Activated naive CD8-positive, alpha-beta T cell treated with anti-CD3 and anti-CD28 coated beads, Interleukin-2, amount 50 U/mL, for 24 hours (primary cell): ENCODE measurements at regions not wholly inside any gene's neighbourhood (a gene's known extent, or its start where the extent isn't known, plus 50 kb on each side); places are given as distances from the start of the nearest gene placed in this dataset.
A peak's percentile ranks its signal among the peaks of the same experiment; 100 is the strongest.

Experiments
- ATAC-seq: fragments of 150-1000 bp; cut with Tn5 transposase; one replicate; pipeline ENCODE4 v1.10.0; 2021
- DNase-seq: peaks from one replicate; pipeline ENCODE4 v3.0.0; 2021
- H3K27ac Mint-ChIP-seq: one replicate; pipeline ENCODE4 v1.8.0; 2021; ENCODE audit warnings: mild to moderate bottlenecking, mixed read lengths
- H3K27me3 Mint-ChIP-seq: one replicate; pipeline ENCODE4 v1.8.0; 2021; ENCODE audit warnings: mixed read lengths
- H3K36me3 Mint-ChIP-seq: one replicate; pipeline ENCODE4 v1.8.0; 2021; ENCODE audit warnings: low read depth, mixed read lengths
- H3K4me1 Mint-ChIP-seq: one replicate; pipeline ENCODE4 v1.8.0; 2021; ENCODE audit warnings: mixed read lengths
- H3K4me3 Mint-ChIP-seq: one replicate; pipeline ENCODE4 v1.8.0; 2021; ENCODE audit warnings: mild to moderate bottlenecking, moderate library complexity, mixed read lengths
- H3K9me3 Mint-ChIP-seq: one replicate; pipeline ENCODE4 v1.8.0; 2021; ENCODE audit warnings: mixed read lengths

GRCh38 chr2:193506035-193506434 lies 1311.3 kb upstream of the TMEFF2 start:
- Mint-ChIP-seq H3K27ac (no peak overlapping the region), H3K9me3 (no peaks in the 10 kb centered on the region), H3K4me1 (no peaks in the 10 kb centered on the region), H3K4me3 (no peak overlapping the region), H3K36me3 (no peaks in the 10 kb centered on the region), H3K27me3 (no peaks in the 10 kb centered on the region)
- ATAC-seq (no peak), DNase-seq (no peak)

GRCh38 chr2:193505620-193506019 lies 1310.9 kb upstream of the TMEFF2 start:
- Mint-ChIP-seq H3K27me3 (no peaks in the 10 kb centered on the region), H3K27ac (no peak overlapping the region), H3K4me1 (no peaks in the 10 kb centered on the region), H3K4me3 (no peak overlapping the region), H3K36me3 (no peaks in the 10 kb centered on the region), H3K9me3 (peaks cover 1% of the 10 kb centered on the region)
- ATAC-seq = no peak
- DNase-seq = no peak

- H3K9me3 Mint-ChIP-seq = peaks cover 4% of the 10 kb centered on the region
- ATAC-seq = no peak
- H3K4me3 Mint-ChIP-seq = no peak overlapping the region
- no peak for DNase-seq
- H3K27me3 Mint-ChIP-seq = no peaks in the 10 kb centered on the region
- H3K4me1 Mint-ChIP-seq = no peaks in the 10 kb centered on the region
- no peaks in the 10 kb centered on the region for H3K36me3 Mint-ChIP-seq
- H3K27ac Mint-ChIP-seq = no peak overlapping the region
These were observed 1307.8 kb upstream of the TMEFF2 start for GRCh38 chr2:193502363-193503035.

DNA sequence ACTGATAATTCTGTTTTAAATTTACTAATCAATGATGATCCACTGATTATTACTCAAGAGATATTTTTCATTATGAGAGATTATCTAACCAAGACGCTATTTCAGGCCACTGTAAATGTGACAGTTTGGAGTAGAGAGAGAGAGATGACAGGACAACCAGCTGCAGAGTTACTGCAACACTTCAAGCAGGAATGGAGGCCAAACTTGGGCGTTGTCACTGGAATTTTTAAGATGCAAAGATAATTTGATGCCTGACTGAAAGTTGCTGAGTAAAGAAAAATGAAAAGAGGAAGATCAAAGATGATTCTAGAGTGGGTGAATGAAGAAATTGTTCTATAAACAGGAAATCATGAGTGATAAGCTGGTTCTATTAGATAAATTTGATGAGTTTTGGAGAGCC lies 1302.1 kb upstream of the TMEFF2 start:
- Mint-ChIP-seq H3K4me3 (no peak overlapping the region), H3K36me3 (no peaks in the 10 kb centered on the region), H3K27ac (no peak overlapping the region), H3K4me1 (no peaks in the 10 kb centered on the region), H3K27me3 (no peaks in the 10 kb centered on the region), H3K9me3 (peaks cover 4% of the 10 kb centered on the region)
- ATAC-seq (no peak), DNase-seq (no peak)

DNA sequence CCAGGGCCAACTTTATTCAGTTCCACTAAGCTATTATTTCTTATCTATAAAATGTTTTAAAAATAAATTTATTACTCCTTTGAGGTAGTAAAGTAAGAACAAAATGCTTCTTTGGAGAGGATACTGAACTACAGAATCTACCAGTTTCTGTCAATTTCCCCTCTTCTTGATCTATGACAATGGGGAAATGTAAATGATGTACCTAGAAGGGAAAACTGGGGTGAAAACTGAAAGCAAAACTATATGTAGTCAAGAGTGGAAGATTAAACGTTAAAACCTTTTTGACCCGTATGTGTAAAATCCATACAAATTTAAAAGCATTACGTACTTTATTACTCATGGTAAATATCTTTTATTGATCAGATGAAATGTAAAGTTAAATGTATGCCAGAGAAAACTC lies 1287.8 kb upstream of the TMEFF2 start:
- ATAC-seq = no peak
- no peak for DNase-seq
- H3K9me3 Mint-ChIP-seq = peaks cover 3% of the 10 kb centered on the region
- no peak overlapping the region for H3K27ac Mint-ChIP-seq
- no peaks in the 10 kb centered on the region for H3K27me3 Mint-ChIP-seq
- H3K36me3 Mint-ChIP-seq = no peaks in the 10 kb centered on the region
- peak overlapping the region; percentile 18 for H3K4me3 Mint-ChIP-seq
- H3K4me1 Mint-ChIP-seq = peaks cover 3% of the 10 kb centered on the region

DNA sequence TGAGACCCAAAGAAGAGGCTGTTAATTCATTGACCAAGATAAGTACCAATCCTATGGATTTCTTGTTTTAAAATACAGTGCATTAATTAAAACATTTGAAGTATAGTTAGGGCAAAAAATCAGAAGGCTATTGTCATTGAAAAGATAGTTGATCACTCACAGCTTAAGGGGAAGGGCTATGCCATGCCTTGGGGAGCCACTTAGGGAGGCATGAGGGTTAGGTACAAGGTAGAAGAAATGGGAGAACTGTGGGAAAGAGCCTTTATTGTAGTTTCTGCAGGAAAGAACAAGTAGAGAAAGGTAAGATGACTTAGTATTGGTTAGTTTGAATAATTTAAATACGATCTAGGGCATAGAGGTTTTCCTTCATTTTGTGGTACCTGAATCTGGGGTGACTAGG lies 1285.5 kb upstream of the TMEFF2 start:
- Mint-ChIP-seq H3K4me1 (peaks cover 10% of the 10 kb centered on the region), H3K4me3 (no peak overlapping the region), H3K27me3 (no peaks in the 10 kb centered on the region), H3K9me3 (peaks cover 3% of the 10 kb centered on the region), H3K27ac (no peak overlapping the region), H3K36me3 (no peaks in the 10 kb centered on the region)
- no peak for ATAC-seq
- no peak for DNase-seq

DNA sequence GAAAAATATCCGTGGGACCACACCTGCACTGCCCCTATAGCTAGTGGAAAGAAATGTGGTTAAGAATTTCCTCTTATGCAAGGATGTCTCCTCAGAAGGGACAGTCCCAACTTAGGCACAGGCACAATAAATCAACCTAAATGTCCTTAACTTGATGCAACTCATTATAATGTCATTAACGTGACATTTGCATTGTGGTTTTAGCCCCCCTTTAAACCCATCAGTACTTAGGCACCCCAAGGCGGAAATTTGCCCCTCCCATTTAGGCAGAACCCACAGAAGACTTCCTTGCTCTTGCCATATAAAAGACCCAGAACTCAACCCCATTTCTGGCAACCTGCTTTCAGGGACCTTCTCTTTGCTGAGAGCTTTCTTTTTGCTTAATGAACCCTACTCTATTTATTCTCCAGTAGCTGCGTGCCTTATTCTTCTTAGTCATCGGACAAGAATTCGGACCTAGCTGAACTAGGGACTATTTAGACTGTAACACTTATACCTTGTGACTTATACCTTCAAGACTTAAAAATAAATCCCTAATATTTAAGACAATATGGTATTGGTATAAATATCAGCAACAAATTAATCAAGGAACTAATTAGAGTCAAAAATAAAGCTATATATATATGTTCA lies 1281.6 kb upstream of the TMEFF2 start:
- Mint-ChIP-seq H3K27me3 (no peaks in the 10 kb centered on the region), H3K36me3 (no peaks in the 10 kb centered on the region), H3K9me3 (peaks cover 3% of the 10 kb centered on the region), H3K4me3 (peak overlapping the region; percentile 9), H3K27ac (no peak overlapping the region), H3K4me1 (peaks cover 7% of the 10 kb centered on the region)
- ATAC-seq (peak; percentile 60), DNase-seq (no peak)

- no peak for DNase-seq
- Mint-ChIP-seq H3K9me3 (peaks cover 3% of the 10 kb centered on the region), H3K36me3 (no peaks in the 10 kb centered on the region), H3K4me3 (no peak overlapping the region), H3K27me3 (no peaks in the 10 kb centered on the region), H3K4me1 (peaks cover 7% of the 10 kb centered on the region), H3K27ac (no peak overlapping the region)
- ATAC-seq = no peak
These were observed 1280.3 kb upstream of the TMEFF2 start for GRCh38 chr2:193475038-193475437.

GRCh38 chr2:193469251-193469650 lies 1274.5 kb upstream of the TMEFF2 start:
- H3K4me1 Mint-ChIP-seq = peaks cover 8% of the 10 kb centered on the region
- no peaks in the 10 kb centered on the region for H3K27me3 Mint-ChIP-seq
- H3K4me3 Mint-ChIP-seq = no peak overlapping the region
- DNase-seq (no peak), ATAC-seq (no peak)
- H3K27ac Mint-ChIP-seq = no peak overlapping the region
- no peaks in the 10 kb centered on the region for H3K36me3 Mint-ChIP-seq
- H3K9me3 Mint-ChIP-seq = peaks cover 13% of the 10 kb centered on the region

GRCh38 chr2:193467276-193467987 lies 1272.7 kb upstream of the TMEFF2 start:
- H3K4me3 Mint-ChIP-seq = no peak overlapping the region
- H3K27me3 Mint-ChIP-seq = no peaks in the 10 kb centered on the region
- DNase-seq = no peak
- H3K36me3 Mint-ChIP-seq = no peaks in the 10 kb centered on the region
- peaks cover 8% of the 10 kb centered on the region for H3K4me1 Mint-ChIP-seq
- ATAC-seq = no peak
- peaks cover 17% of the 10 kb centered on the region for H3K9me3 Mint-ChIP-seq
- no peak overlapping the region for H3K27ac Mint-ChIP-seq

DNA sequence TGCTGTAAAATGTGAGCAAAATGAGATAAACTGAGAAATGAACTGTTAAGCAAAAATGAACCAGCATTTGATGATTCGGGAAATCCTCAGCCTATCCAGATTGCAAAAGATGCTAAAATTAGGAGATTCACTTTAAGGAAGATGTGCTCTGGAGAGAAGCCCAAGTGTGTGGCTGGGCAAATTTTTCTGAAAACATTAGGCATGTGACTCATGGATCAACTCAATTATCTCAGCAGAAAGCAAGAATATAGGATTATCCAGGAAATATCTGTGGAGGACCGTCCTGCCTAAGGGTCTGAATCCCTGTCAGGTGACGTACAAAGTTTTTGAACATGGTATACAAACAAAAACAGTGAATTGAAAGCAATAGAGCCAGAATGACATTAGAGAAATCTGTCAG lies 1268.3 kb upstream of the TMEFF2 start:
- H3K4me3 Mint-ChIP-seq = no peak overlapping the region
- H3K4me1 Mint-ChIP-seq = no peaks in the 10 kb centered on the region
- DNase-seq = no peak
- ATAC-seq = no peak
- H3K36me3 Mint-ChIP-seq = no peaks in the 10 kb centered on the region
- H3K27me3 Mint-ChIP-seq = no peaks in the 10 kb centered on the region
- H3K9me3 Mint-ChIP-seq = peaks cover 17% of the 10 kb centered on the region
- no peak overlapping the region for H3K27ac Mint-ChIP-seq

DNA sequence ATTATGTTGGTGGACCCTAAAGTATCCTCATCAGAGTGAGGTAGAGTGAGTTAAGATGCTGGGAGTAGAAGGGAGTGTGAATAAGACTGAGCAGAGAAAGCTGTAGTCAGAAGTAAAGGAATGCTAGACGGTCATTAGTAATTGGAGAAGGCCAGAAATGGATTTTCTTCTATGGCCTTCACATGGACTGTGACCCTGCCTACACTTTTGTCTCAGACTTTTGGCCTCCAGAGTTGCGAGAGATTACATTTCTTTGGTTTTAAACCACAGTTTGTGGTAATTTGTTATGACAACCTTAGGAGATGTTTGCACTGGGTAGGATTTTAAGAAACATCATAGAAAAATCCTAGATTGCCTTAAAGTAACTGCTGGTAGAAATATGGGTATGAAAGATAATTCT lies 1267.7 kb upstream of the TMEFF2 start:
- Mint-ChIP-seq H3K9me3 (peaks cover 17% of the 10 kb centered on the region), H3K27ac (no peak overlapping the region), H3K36me3 (no peaks in the 10 kb centered on the region), H3K4me3 (no peak overlapping the region), H3K27me3 (no peaks in the 10 kb centered on the region), H3K4me1 (no peaks in the 10 kb centered on the region)
- DNase-seq (no peak), ATAC-seq (no peak)

DNA sequence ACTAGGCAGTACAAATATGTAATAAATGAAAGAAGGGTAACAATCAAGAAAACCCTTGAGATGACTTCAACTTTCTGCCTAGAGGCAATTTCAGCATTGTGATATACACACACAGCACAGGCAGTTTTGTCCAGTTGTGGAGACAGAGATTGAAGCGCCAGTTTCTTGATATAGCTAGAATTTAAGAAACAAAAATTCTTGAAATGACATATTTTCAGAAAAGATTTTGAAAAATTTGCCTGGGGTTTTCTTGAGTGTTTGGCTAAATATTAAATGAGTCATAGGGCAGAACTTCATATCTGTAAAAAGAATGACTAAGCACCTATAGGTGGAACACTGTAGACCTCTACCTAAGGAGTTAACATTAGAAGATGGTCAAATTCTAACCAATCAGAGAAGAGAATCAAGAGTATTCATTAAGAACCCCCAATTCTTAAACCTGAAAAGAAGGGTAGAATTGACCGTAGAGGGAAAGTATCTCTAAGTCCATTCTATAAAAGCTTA lies 1266.8 kb upstream of the TMEFF2 start:
- Mint-ChIP-seq H3K27ac (no peak overlapping the region), H3K36me3 (no peaks in the 10 kb centered on the region), H3K4me3 (no peak overlapping the region), H3K27me3 (no peaks in the 10 kb centered on the region), H3K9me3 (peaks cover 17% of the 10 kb centered on the region), H3K4me1 (no peaks in the 10 kb centered on the region)
- ATAC-seq (peak; percentile 36), DNase-seq (no peak)

DNA sequence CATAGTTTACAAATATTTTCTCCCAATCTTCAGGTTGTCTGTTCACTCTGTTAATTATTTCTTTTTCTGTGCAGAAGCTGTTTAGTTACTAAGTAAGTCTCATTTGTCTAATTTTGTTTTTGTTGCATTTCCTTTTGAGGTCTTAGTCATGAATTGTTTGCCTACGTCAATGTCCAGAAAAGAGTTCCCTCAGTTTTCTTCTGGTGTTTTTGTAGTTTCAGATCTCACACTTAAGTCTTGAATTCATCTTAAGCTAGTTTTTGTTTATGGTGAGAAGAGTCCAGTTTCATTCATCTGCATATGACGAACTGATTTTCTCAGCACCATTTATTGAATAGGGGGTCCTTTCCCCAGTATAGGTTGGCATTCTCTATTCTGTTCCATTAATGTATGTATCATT lies 1252.2 kb upstream of the TMEFF2 start:
- DNase-seq (no peak), ATAC-seq (no peak)
- Mint-ChIP-seq H3K36me3 (no peaks in the 10 kb centered on the region), H3K4me1 (no peaks in the 10 kb centered on the region), H3K4me3 (no peak overlapping the region), H3K27ac (no peak overlapping the region), H3K9me3 (no peaks in the 10 kb centered on the region), H3K27me3 (no peaks in the 10 kb centered on the region)

GRCh38 chr2:193442293-193442692 lies 1247.6 kb upstream of the TMEFF2 start:
- Mint-ChIP-seq H3K4me1 (no peaks in the 10 kb centered on the region), H3K4me3 (no peak overlapping the region), H3K36me3 (no peaks in the 10 kb centered on the region), H3K27me3 (no peaks in the 10 kb centered on the region), H3K27ac (no peak overlapping the region), H3K9me3 (no peaks in the 10 kb centered on the region)
- ATAC-seq (no peak), DNase-seq (no peak)
